ENCODE measurements at regions not wholly inside any gene's neighbourhood (a gene's known extent, or its start where the extent isn't known, plus 50 kb on each side); places are given as distances from the start of the nearest gene placed in this dataset.

- Histone ChIP-seq H3K27me3 (ENCODE audit: control insufficient read depth in 1 of 2, insufficient read depth in 2 of 2, low read length in 2 of 2) (no peaks in the 10 kb centered on the region), H3K27ac (ENCODE audit: low read depth in 1 of 2, low read length in 2 of 2) (peak overlapping the region in 1 of 2 donors; percentile 31), H3K4me3 (ENCODE audit: low read length) (no peak overlapping the region), H3K4me1 (ENCODE audit: insufficient read depth, low read length) (peaks cover 68% of the 10 kb centered on the region), H3K36me3 (ENCODE audit: insufficient read depth, low read length) (no peaks in the 10 kb centered on the region), H3K9me3 (ENCODE audit: control insufficient read depth in 1 of 2, insufficient read depth in 1 of 2, low read length in 2 of 2) (peaks cover 0 to 5% of the 10 kb centered on the region in 2 experiments)
- ChIA-PET CTCF (no interaction called here), POLR2A (interaction anchor here (1.1 to 5.2 kb wide), 4 partner anchors 8 to 27 kb away, joined by 4 to 93 read pairs (median 9); no protein-coding TSS in a partner anchor)
- peak overlapping the region; percentile 94 for H3K27ac Mint-ChIP-seq
- DNase-seq (peak in 12 of 14 experiments; percentile 20 to 72 (median 46)), ATAC-seq (ENCODE audit: poor library complexity) (peak; percentile 75)
- no peaks in the 10 kb centered on the region for H3K9me3 Mint-ChIP-seq
- peaks cover 72% of the 10 kb centered on the region for H3K4me1 Mint-ChIP-seq (ENCODE audit: low read depth)
- H3K27me3 Mint-ChIP-seq, result no peaks in the 10 kb centered on the region
- no peaks in the 10 kb centered on the region for H3K36me3 Mint-ChIP-seq (ENCODE audit: low read depth)
- H3K4me3 Mint-ChIP-seq, result peak overlapping the region; percentile 69
- intact Hi-C loops (cut with DNase I, micrococcal nuclease), result loop anchor here (2.0 to 10.0 kb wide), 3 partner anchors 578 to 1228 kb away; partner anchors contain the start of genes GMDS (in 1 of the 2) and MYLK4 (in 1 of the 2)
- no peak for TF ChIP-seq CTCF (IDR thresholded peaks at IDR 0.05)
These were observed 82.7 kb upstream of the FOXC1 start for GRCh38 chr6:1527073-1527457.

GRCh38 chr6:1535295-1535694 is 74.4 kb upstream of the FOXC1 start:
- H3K4me3 ChIP-seq (ENCODE audit: low read length), result no peak overlapping the region
- Mint-ChIP-seq H3K27me3 (no peaks in the 10 kb centered on the region), H3K9me3 (no peaks in the 10 kb centered on the region), H3K4me3 (peak overlapping the region; percentile 73), H3K27ac (no peak overlapping the region), H3K4me1 (ENCODE audit: low read depth) (peaks cover 36% of the 10 kb centered on the region), H3K36me3 (ENCODE audit: low read depth) (no peaks in the 10 kb centered on the region)
- POLR2A ChIA-PET, result interaction anchor here (1.0 to 2.0 kb wide), 5 partner anchors 9 to 19 kb away, joined by 3 to 12 read pairs (median 8); no protein-coding TSS in a partner anchor
- CTCF ChIA-PET, result interaction anchor here (1.1 kb wide), 1 partner anchor 11 kb away, joined by 3 read pairs; no protein-coding TSS in a partner anchor
- TF ChIP-seq CTCF (IDR thresholded peaks at IDR 0.05), result no peak
- no peaks in the 10 kb centered on the region for H3K36me3 ChIP-seq (ENCODE audit: insufficient read depth, low read length)
- DNase-seq, result peak in 12 of 14 experiments; percentile 14 to 79 (median 48)
- peaks cover 32% of the 10 kb centered on the region for H3K4me1 ChIP-seq (ENCODE audit: insufficient read depth, low read length)
- peak overlapping the region; percentile 2 to 33 for H3K27ac ChIP-seq (ENCODE audit: low read depth in 1 of 2, low read length in 2 of 2)
- peak; percentile 97 for ATAC-seq (ENCODE audit: poor library complexity)
- intact Hi-C loops (cut with DNase I, micrococcal nuclease), result no loop called here
- H3K9me3 ChIP-seq (ENCODE audit: control insufficient read depth in 1 of 2, insufficient read depth in 1 of 2, low read length in 2 of 2), result no peaks in the 10 kb centered on the region
- H3K27me3 ChIP-seq (ENCODE audit: control insufficient read depth in 1 of 2, insufficient read depth in 2 of 2, low read length in 2 of 2), result no peaks in the 10 kb centered on the region

GRCh38 chr6:1536526-1537429 is 72.9 kb upstream of the FOXC1 start:
- H3K27me3 ChIP-seq (ENCODE audit: control insufficient read depth in 1 of 2, insufficient read depth in 2 of 2, low read length in 2 of 2), result no peaks in the 10 kb centered on the region
- intact Hi-C loops (cut with DNase I, micrococcal nuclease), result no loop called here
- H3K36me3 ChIP-seq (ENCODE audit: insufficient read depth, low read length), result no peaks in the 10 kb centered on the region
- no peaks in the 10 kb centered on the region for H3K9me3 ChIP-seq (ENCODE audit: control insufficient read depth in 1 of 2, insufficient read depth in 1 of 2, low read length in 2 of 2)
- Mint-ChIP-seq H3K27ac (peak overlapping the region; percentile 93), H3K9me3 (no peaks in the 10 kb centered on the region), H3K4me1 (ENCODE audit: low read depth) (peaks cover 28% of the 10 kb centered on the region), H3K36me3 (ENCODE audit: low read depth) (peaks cover 6% of the 10 kb centered on the region), H3K4me3 (peak overlapping the region; percentile 77), H3K27me3 (no peaks in the 10 kb centered on the region)
- peaks cover 31% of the 10 kb centered on the region for H3K4me1 ChIP-seq (ENCODE audit: insufficient read depth, low read length)
- CTCF ChIA-PET, result no interaction called here
- POLR2A ChIA-PET, result interaction anchor here (1.1 to 2.0 kb wide), 5 partner anchors 8 to 17 kb away, joined by 4 to 12 read pairs (median 6); no protein-coding TSS in a partner anchor
- peak overlapping the region in 1 of 2 donors; percentile 40 for H3K27ac ChIP-seq (ENCODE audit: low read depth in 1 of 2, low read length in 2 of 2)
- ATAC-seq (ENCODE audit: poor library complexity) (peak; percentile 40), DNase-seq (no peak)
- no peak overlapping the region for H3K4me3 ChIP-seq (ENCODE audit: low read length)
- TF ChIP-seq CTCF (IDR thresholded peaks at IDR 0.05), result no peak

Data from CD4-positive, alpha-beta T cell (primary cell).